Uterus (tissue), 3 donors: ENCODE measurements at regions not wholly inside any gene's neighbourhood (a gene's known extent, or its start where the extent isn't known, plus 50 kb on each side); places are given as distances from the start of the nearest gene placed in this dataset.
"Not testable (repeated sequence)": the region's sequence is repeated elsewhere in the genome, so short reads cannot be mapped to it uniquely, and the experiment has no call there.

ENCODE experiments used
- DNase-seq, 2 donors: peaks; one replicate each; pipeline ENCODE4 v3.0.0-alpha.2; 2019 to 2020
- H3K27ac ChIP-seq, 2 donors: fragments of 200-600 bp; sonication (generic); 1 replicate in 1 of 2; 2 replicates in 1 of 2; pipeline ENCODE4 v1.5.1; 2016 to 2018
- H3K27me3 ChIP-seq, 2 donors: fragments of 200-600 bp; sonication (generic); one replicate each; pipeline ENCODE4 v1.5.1; 2018 to 2019; ENCODE audit warnings: control low read depth in 1 of 2
- H3K36me3 ChIP-seq, 2 donors: fragments of 200-600 bp; sonication (generic); one replicate each; pipeline ENCODE4 v1.5.1; 2019; ENCODE audit warnings: control low read depth in 1 of 2
- H3K4me1 ChIP-seq, 2 donors: fragments of 200-600 bp; sonication (generic); one replicate each; pipeline ENCODE4 v1.5.1; 2018 to 2019; ENCODE audit warnings: control low read depth in 1 of 2
- H3K4me3 ChIP-seq, 2 donors: fragments of 200-600 bp; sonication (generic); 1 replicate in 1 of 2; 2 replicates in 1 of 2; pipeline ENCODE4 v1.5.1; 2018 to 2019; ENCODE audit warnings: mild to moderate bottlenecking in 1 of 2
- H3K9me3 ChIP-seq, 2 donors: fragments of 200-600 bp; sonication (generic); one replicate each; pipeline ENCODE4 v1.5.1; 2019; ENCODE audit warnings: control low read depth in 1 of 2
- CTCF ChIP-seq, 4 experiments: fragments of 200-600 bp in 2 of 4; fragments of 450-650 bp in 2 of 4; sonication (generic) in 2 of 4; IDR thresholded peaks; one replicate each; pipeline ENCODE4 v1.5.1; 2016 to 2019; ENCODE audit warnings: antibody characterized with exemption in 4 of 4, mild to moderate bottlenecking in 2 of 4, moderate library complexity in 1 of 4
- POLR2A ChIP-seq, 2 donors: fragments of 450-650 bp; IDR thresholded peaks; one replicate each; pipeline ENCODE4 v1.6.1; 2016; ENCODE audit warnings: antibody characterized with exemption in 2 of 2, mild to moderate bottlenecking in 1 of 2, moderate library complexity in 1 of 2
- intact Hi-C: fragments of 100-400 bp; cut with DNase I; formaldehyde crosslinking; loops from one replicate; pipeline ENCODE4 v1.15.1; 2023; ENCODE audit warnings: low total_unique reads
- donor health status: DM: yes; HTN: yes; CAD: no.

GRCh38 chr5:153267506-153267905, 223.0 kb upstream of the GRIA1 start:
- no peak for TF ChIP-seq CTCF (IDR thresholded peaks at IDR 0.05)
- no peak for TF ChIP-seq POLR2A (IDR thresholded peaks at IDR 0.05)
- intact Hi-C loops = no loop called here

DNA sequence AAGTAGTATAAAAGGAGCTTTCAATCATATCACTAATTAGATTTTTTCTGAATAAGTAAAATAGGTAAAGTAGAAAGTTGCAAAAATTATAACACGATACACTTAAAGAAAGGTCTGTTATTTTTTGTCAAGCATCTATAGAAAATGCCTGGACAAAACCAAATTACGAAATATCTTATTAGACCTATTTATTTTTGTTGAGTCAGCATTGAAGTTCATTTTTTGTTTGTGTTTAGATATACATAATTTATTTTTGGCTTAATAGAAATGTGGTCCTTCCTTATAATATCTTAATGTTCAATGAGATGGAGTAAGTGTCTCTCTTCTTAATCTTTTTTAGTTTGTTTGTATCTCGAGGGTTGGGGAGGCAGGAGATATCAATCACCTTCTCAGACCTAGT, 214.8 kb upstream of the GRIA1 start:
- TF ChIP-seq CTCF (IDR thresholded peaks at IDR 0.05) (no peak), POLR2A (IDR thresholded peaks at IDR 0.05) (no peak)
- no peaks in the 10 kb centered on the region for H3K27me3 ChIP-seq
- H3K27ac ChIP-seq = no peak overlapping the region
- H3K4me3 ChIP-seq = no peak overlapping the region
- no peaks in the 10 kb centered on the region for H3K4me1 ChIP-seq
- no peaks in the 10 kb centered on the region for H3K36me3 ChIP-seq
- DNase-seq = no peak
- intact Hi-C loops = no loop called here
- H3K9me3 ChIP-seq = no peaks in the 10 kb centered on the region

More at GRCh38 chr5:153267506-153267905, 223.0 kb upstream of the GRIA1 start:
- no peaks in the 10 kb centered on the region for H3K4me1 ChIP-seq
- no peaks in the 10 kb centered on the region for H3K27me3 ChIP-seq
- no peaks in the 10 kb centered on the region for H3K9me3 ChIP-seq
- no peaks in the 10 kb centered on the region for H3K36me3 ChIP-seq
- no peak overlapping the region for H3K4me3 ChIP-seq
- H3K27ac ChIP-seq = no peak overlapping the region
- DNase-seq = no peak

DNA sequence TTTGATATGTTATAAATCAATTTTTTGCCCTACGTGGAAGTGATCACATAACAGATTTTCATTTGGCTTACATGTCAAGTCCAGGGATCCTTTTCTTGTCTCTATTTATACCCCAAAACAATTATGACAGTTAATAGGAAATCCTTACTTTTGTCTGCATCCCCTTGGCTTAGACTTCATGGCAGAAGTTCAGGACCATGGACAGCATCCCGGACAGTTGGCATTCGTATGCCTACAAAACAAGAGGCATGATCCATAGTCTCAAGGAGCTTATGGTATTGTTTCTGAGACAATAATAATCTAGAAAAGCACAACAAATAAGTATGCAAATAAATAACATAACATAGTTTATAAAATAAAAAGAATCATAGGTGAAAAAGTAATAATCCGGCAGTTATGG, 214.3 kb upstream of the GRIA1 start:
- intact Hi-C loops = no loop called here
- Histone ChIP-seq H3K4me1 (no peaks in the 10 kb centered on the region), H3K27ac (no peak overlapping the region), H3K9me3 (no peaks in the 10 kb centered on the region), H3K27me3 (no peaks in the 10 kb centered on the region), H3K36me3 (no peaks in the 10 kb centered on the region), H3K4me3 (no peak overlapping the region)
- no peak for DNase-seq
- TF ChIP-seq CTCF (IDR thresholded peaks at IDR 0.05) (no peak), POLR2A (IDR thresholded peaks at IDR 0.05) (no peak)

DNA sequence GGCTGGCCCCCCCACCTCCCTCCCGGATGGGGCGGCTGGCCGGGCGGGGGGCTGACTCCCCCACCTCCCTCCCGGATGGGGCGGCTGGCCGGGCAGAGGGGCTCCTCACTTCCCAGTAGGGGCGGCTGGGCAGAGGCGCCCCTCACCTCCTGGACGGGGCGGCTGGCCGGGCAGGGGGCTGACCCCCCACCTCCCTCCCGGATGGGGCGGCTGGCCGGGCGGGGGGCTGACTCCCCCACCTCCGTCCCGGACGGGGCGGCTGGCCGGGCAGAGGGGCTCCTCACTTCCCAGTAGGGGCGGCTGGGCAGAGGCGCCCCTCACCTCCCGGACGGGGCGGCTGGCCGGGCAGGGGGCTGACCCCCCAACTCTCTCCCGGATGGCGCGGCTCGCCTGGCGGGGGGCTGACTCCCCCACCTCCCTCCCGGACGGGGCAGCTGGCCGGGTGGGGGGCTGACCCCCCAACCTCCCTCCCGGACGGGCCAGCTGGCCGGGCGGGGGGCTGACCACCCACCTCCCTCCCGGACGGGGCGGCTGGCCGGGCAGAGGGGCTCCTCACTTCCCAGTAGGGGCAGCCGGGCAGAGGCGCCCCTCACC, 194.1 kb upstream of the GRIA1 start:
- H3K36me3 ChIP-seq, H3K27me3 ChIP-seq, H3K9me3 ChIP-seq, H3K4me3 ChIP-seq, intact Hi-C loops, H3K27ac ChIP-seq, DNase-seq, H3K4me1 ChIP-seq: not testable (repeated sequence)

- Histone ChIP-seq H3K27me3 (no peaks in the 10 kb centered on the region), H3K27ac (no peak overlapping the region), H3K4me3 (no peak overlapping the region), H3K36me3 (no peaks in the 10 kb centered on the region), H3K4me1 (no peaks in the 10 kb centered on the region), H3K9me3 (no peaks in the 10 kb centered on the region)
- no peak for DNase-seq
- TF ChIP-seq CTCF (IDR thresholded peaks at IDR 0.05) (no peak), POLR2A (IDR thresholded peaks at IDR 0.05) (no peak)
- intact Hi-C loops = no loop called here
Observed at GRCh38 chr5:153299891-153300290, 190.6 kb upstream of the GRIA1 start.

- Histone ChIP-seq H3K4me3 (no peak overlapping the region), H3K27me3 (no peaks in the 10 kb centered on the region), H3K27ac (no peak overlapping the region), H3K36me3 (no peaks in the 10 kb centered on the region), H3K4me1 (no peaks in the 10 kb centered on the region), H3K9me3 (no peaks in the 10 kb centered on the region)
- intact Hi-C loops = no loop called here
- no peak for DNase-seq
- TF ChIP-seq CTCF (IDR thresholded peaks at IDR 0.05) (no peak), POLR2A (IDR thresholded peaks at IDR 0.05) (no peak)
Observed at GRCh38 chr5:153308282-153308681, 182.2 kb upstream of the GRIA1 start.
